ENCODE measurements at regions not wholly inside any gene's neighbourhood (a gene's known extent, or its start where the extent isn't known, plus 50 kb on each side); places are given as distances from the start of the nearest gene placed in this dataset.
"Not testable (repeated sequence)": the region's sequence is repeated elsewhere in the genome, so short reads cannot be mapped to it uniquely, and the experiment has no call there.

GRCh38 chr6:74255007-74255406 lies 559.0 kb downstream of the CD109 start:
- H3K27ac Mint-ChIP-seq, ATAC-seq, H3K27me3 Mint-ChIP-seq, H3K36me3 Mint-ChIP-seq, H3K4me1 Mint-ChIP-seq, DNase-seq, H3K4me3 Mint-ChIP-seq, POLR2A ChIA-PET: not testable (repeated sequence)
- H3K9me3 Mint-ChIP-seq = peaks cover 0 to 12% (median 0%) of the 10 kb centered on the region in 9 donors

GRCh38 chr6:74254147-74254546 lies 558.1 kb downstream of the CD109 start:
- H3K36me3 Mint-ChIP-seq, H3K27me3 Mint-ChIP-seq, H3K4me3 Mint-ChIP-seq, H3K4me1 Mint-ChIP-seq, H3K27ac Mint-ChIP-seq, DNase-seq, ATAC-seq, POLR2A ChIA-PET: not testable (repeated sequence)
- H3K9me3 Mint-ChIP-seq = peaks cover 0 to 12% (median 0%) of the 10 kb centered on the region in 9 donors

GRCh38 chr6:74253261-74253660 lies 557.3 kb downstream of the CD109 start:
- ATAC-seq = no peak
- POLR2A ChIA-PET = no interaction called here
- no peak for DNase-seq
- Mint-ChIP-seq H3K9me3 (peaks cover 0 to 12% (median 0%) of the 10 kb centered on the region in 9 donors), H3K27ac (no peak overlapping the region), H3K4me3 (no peak overlapping the region), H3K36me3 (peaks cover 0 to 3% (median 0%) of the 10 kb centered on the region in 3 donors), H3K4me1 (no peaks in the 10 kb centered on the region), H3K27me3 (no peaks in the 10 kb centered on the region)

- H3K4me1 Mint-ChIP-seq = no peaks in the 10 kb centered on the region
- peaks cover 0 to 3% (median 0%) of the 10 kb centered on the region in 3 donors for H3K36me3 Mint-ChIP-seq
- no peak overlapping the region for H3K4me3 Mint-ChIP-seq
- H3K9me3 Mint-ChIP-seq = peaks cover 0 to 12% (median 0%) of the 10 kb centered on the region in 9 donors
- no peak for DNase-seq
- ATAC-seq = no peak
- POLR2A ChIA-PET = no interaction called here
- H3K27me3 Mint-ChIP-seq = no peaks in the 10 kb centered on the region
- no peak overlapping the region for H3K27ac Mint-ChIP-seq
These were observed 554.3 kb downstream of the CD109 start for GRCh38 chr6:74250161-74250818.

- POLR2A ChIA-PET = no interaction called here
- DNase-seq (no peak), ATAC-seq (no peak)
- Mint-ChIP-seq H3K9me3 (peaks cover 0 to 17% (median 0%) of the 10 kb centered on the region in 9 donors), H3K27me3 (no peaks in the 10 kb centered on the region), H3K27ac (no peak overlapping the region), H3K4me1 (no peaks in the 10 kb centered on the region), H3K4me3 (no peak overlapping the region), H3K36me3 (peaks cover 0 to 3% (median 0%) of the 10 kb centered on the region in 3 donors)
These were observed 553.7 kb downstream of the CD109 start for GRCh38 chr6:74249658-74250057.

GRCh38 chr6:74248966-74249365 lies 553.0 kb downstream of the CD109 start:
- Mint-ChIP-seq H3K27me3 (no peaks in the 10 kb centered on the region), H3K4me1 (no peaks in the 10 kb centered on the region), H3K4me3 (no peak overlapping the region), H3K27ac (no peak overlapping the region), H3K9me3 (peaks cover 0 to 22% (median 0%) of the 10 kb centered on the region in 9 donors), H3K36me3 (peaks cover 0 to 3% (median 0%) of the 10 kb centered on the region in 3 donors)
- POLR2A ChIA-PET = no interaction called here
- DNase-seq (no peak), ATAC-seq (no peak)

GRCh38 chr6:74222768-74223333 lies 526.8 kb downstream of the CD109 start:
- no peaks in the 10 kb centered on the region for H3K27me3 Mint-ChIP-seq
- peaks cover 0 to 39% (median 5%) of the 10 kb centered on the region in 9 donors for H3K9me3 Mint-ChIP-seq

GRCh38 chr6:74213995-74214394 lies 518.0 kb downstream of the CD109 start:
- no peaks in the 10 kb centered on the region for H3K27me3 Mint-ChIP-seq
- H3K4me3 Mint-ChIP-seq = no peak overlapping the region
- no peaks in the 10 kb centered on the region for H3K36me3 Mint-ChIP-seq
- POLR2A ChIA-PET = no interaction called here
- H3K9me3 Mint-ChIP-seq = peaks cover 0 to 16% (median 5%) of the 10 kb centered on the region in 9 donors
- no peak for DNase-seq
- no peaks in the 10 kb centered on the region for H3K4me1 Mint-ChIP-seq
- no peak overlapping the region for H3K27ac Mint-ChIP-seq
- ATAC-seq = no peak

More at GRCh38 chr6:74222768-74223333, 526.8 kb downstream of the CD109 start:
- H3K4me3 Mint-ChIP-seq = no peak overlapping the region
- H3K27ac Mint-ChIP-seq = no peak overlapping the region
- DNase-seq (no peak), ATAC-seq (no peak)
- POLR2A ChIA-PET = no interaction called here
- no peaks in the 10 kb centered on the region for H3K4me1 Mint-ChIP-seq
- no peaks in the 10 kb centered on the region for H3K36me3 Mint-ChIP-seq

GRCh38 chr6:74208239-74208638 lies 512.2 kb downstream of the CD109 start:
- H3K36me3 Mint-ChIP-seq = peaks cover 0 to 8% (median 0%) of the 10 kb centered on the region in 3 donors
- no peak for DNase-seq
- H3K9me3 Mint-ChIP-seq = peaks cover 0 to 42% (median 14%) of the 10 kb centered on the region in 9 donors
- no peak for ATAC-seq
- H3K4me1 Mint-ChIP-seq = no peaks in the 10 kb centered on the region
- no peak overlapping the region for H3K27ac Mint-ChIP-seq
- no peaks in the 10 kb centered on the region for H3K27me3 Mint-ChIP-seq
- no peak overlapping the region for H3K4me3 Mint-ChIP-seq
- POLR2A ChIA-PET = no interaction called here

GRCh38 chr6:74199215-74199915 lies 503.4 kb downstream of the CD109 start:
- Mint-ChIP-seq H3K27me3 (no peaks in the 10 kb centered on the region), H3K36me3 (no peaks in the 10 kb centered on the region), H3K9me3 (peaks cover 0 to 26% (median 2%) of the 10 kb centered on the region in 9 donors), H3K4me1 (no peaks in the 10 kb centered on the region), H3K4me3 (no peak overlapping the region), H3K27ac (no peak overlapping the region)
- POLR2A ChIA-PET = no interaction called here
- no peak for ATAC-seq
- no peak for DNase-seq

- no peak overlapping the region for H3K4me3 Mint-ChIP-seq
- H3K27me3 Mint-ChIP-seq = no peaks in the 10 kb centered on the region
- H3K27ac Mint-ChIP-seq = no peak overlapping the region
- DNase-seq (no peak), ATAC-seq (no peak)
- H3K4me1 Mint-ChIP-seq = no peaks in the 10 kb centered on the region
- peaks cover 0 to 20% (median 0%) of the 10 kb centered on the region in 9 donors for H3K9me3 Mint-ChIP-seq
- POLR2A ChIA-PET = no interaction called here
- H3K36me3 Mint-ChIP-seq = no peaks in the 10 kb centered on the region
These were observed 501.3 kb downstream of the CD109 start for GRCh38 chr6:74197310-74197709.

- ATAC-seq (no peak), DNase-seq (no peak)
- H3K4me3 Mint-ChIP-seq = no peak overlapping the region
- no peaks in the 10 kb centered on the region for H3K4me1 Mint-ChIP-seq
- no peak overlapping the region for H3K27ac Mint-ChIP-seq
- no peaks in the 10 kb centered on the region for H3K36me3 Mint-ChIP-seq
- POLR2A ChIA-PET = no interaction called here
- H3K9me3 Mint-ChIP-seq = peaks cover 0 to 37% (median 0%) of the 10 kb centered on the region in 9 donors
- no peaks in the 10 kb centered on the region for H3K27me3 Mint-ChIP-seq
These were observed 491.8 kb downstream of the CD109 start for GRCh38 chr6:74187811-74188210.

- POLR2A ChIA-PET = no interaction called here
- Mint-ChIP-seq H3K9me3 (peaks cover 0 to 18% (median 0%) of the 10 kb centered on the region in 9 donors), H3K4me3 (no peak overlapping the region), H3K4me1 (no peaks in the 10 kb centered on the region), H3K27ac (no peak overlapping the region), H3K27me3 (no peaks in the 10 kb centered on the region), H3K36me3 (no peaks in the 10 kb centered on the region)
- DNase-seq (no peak), ATAC-seq (no peak)
These were observed 487.0 kb downstream of the CD109 start for GRCh38 chr6:74182992-74183391.
